Mesenchymal stem cell (in vitro differentiated cells and primary cell): ENCODE measurements at regions not wholly inside any gene's neighbourhood (a gene's known extent, or its start where the extent isn't known, plus 50 kb on each side); places are given as distances from the start of the nearest gene placed in this dataset.

Experiments used
- DNase-seq: peaks from one replicate; pipeline ENCODE4 v3.0.0-alpha.2; 2013
- H2AFZ ChIP-seq: one replicate; pipeline ENCODE4 v1.6.1; 2013; ENCODE audit warnings: low read depth, mild to moderate bottlenecking, control low read depth, inconsistent platforms, low read length, moderate library complexity
- H2AK5ac ChIP-seq: 2 replicates; pipeline ENCODE4 v1.6.1; 2013; ENCODE audit warnings: low read length, moderate library complexity, mild to moderate bottlenecking, inconsistent platforms; ENCODE audit not compliant: severe bottlenecking
- H2BK120ac ChIP-seq: one replicate; pipeline ENCODE4 v1.6.1; 2013; ENCODE audit warnings: low read depth, mild to moderate bottlenecking, inconsistent platforms, low read length, moderate library complexity
- H2BK12ac ChIP-seq, 2 experiments: one replicate each; pipeline ENCODE4 v1.6.1; 2013; ENCODE audit warnings: inconsistent platforms in 2 of 2, low read length in 2 of 2, mild to moderate bottlenecking in 2 of 2, moderate library complexity in 2 of 2, control low read depth in 1 of 2
- H2BK15ac ChIP-seq: one replicate; pipeline ENCODE4 v1.6.1; 2013; ENCODE audit warnings: mild to moderate bottlenecking, low read depth, inconsistent platforms; ENCODE audit not compliant: poor library complexity, severe bottlenecking
- H2BK5ac ChIP-seq: 2 replicates; pipeline ENCODE4 v1.6.1; 2013; ENCODE audit warnings: low read depth, mild to moderate bottlenecking, low read length, control low read depth, inconsistent platforms; ENCODE audit not compliant: poor library complexity, severe bottlenecking
- H3K14ac ChIP-seq, 2 experiments: one replicate each; pipeline ENCODE4 v1.6.1; 2013; ENCODE audit warnings: inconsistent platforms in 2 of 2, low read length in 2 of 2, control low read depth in 1 of 2, mild to moderate bottlenecking in 1 of 2, moderate library complexity in 1 of 2
- H3K18ac ChIP-seq, 2 experiments: one replicate each; pipeline ENCODE4 v1.6.1; 2013; ENCODE audit warnings: inconsistent platforms in 2 of 2, low read length in 2 of 2, control low read depth in 1 of 2, low read depth in 1 of 2, mild to moderate bottlenecking in 1 of 2
- H3K23ac ChIP-seq, 2 experiments: one replicate each; pipeline ENCODE4 v1.6.1; 2013; ENCODE audit warnings: inconsistent platforms in 2 of 2, low read length in 2 of 2, mild to moderate bottlenecking in 2 of 2, moderate library complexity in 2 of 2, control low read depth in 1 of 2
- H3K27ac ChIP-seq: 2 replicates; pipeline ENCODE4 v1.5.1; 2013; ENCODE audit warnings: mild to moderate bottlenecking, moderate library complexity, low read length, control low read depth, inconsistent platforms; ENCODE audit not compliant: poor library complexity, severe bottlenecking
- H3K27me3 ChIP-seq, 2 experiments: 2 replicates each; pipeline versions ENCODE4 v1.6.1 to v1.7.0; 2013; ENCODE audit warnings: low read length in 2 of 2, mild to moderate bottlenecking in 2 of 2, moderate library complexity in 2 of 2, control low read depth in 1 of 2, inconsistent platforms in 1 of 2; ENCODE audit not compliant: control insufficient read depth in 1 of 2, insufficient read depth in 1 of 2
- H3K36me3 ChIP-seq, 2 experiments: 2 replicates each; pipeline versions ENCODE4 v1.6.1 to v1.7.0; 2013; ENCODE audit warnings: low read length in 2 of 2, control low read depth in 1 of 2, inconsistent platforms in 1 of 2, low read depth in 1 of 2, mild to moderate bottlenecking in 1 of 2; ENCODE audit not compliant: insufficient read depth in 2 of 2, control insufficient read depth in 1 of 2
- H3K4ac ChIP-seq, 2 experiments: one replicate each; pipeline ENCODE4 v1.6.1; 2013; ENCODE audit warnings: inconsistent platforms in 2 of 2, low read length in 2 of 2, mild to moderate bottlenecking in 2 of 2, moderate library complexity in 2 of 2, control low read depth in 1 of 2, low read depth in 1 of 2
- H3K4me1 ChIP-seq: 2 replicates; pipeline ENCODE4 v1.6.1; 2013; ENCODE audit warnings: low read depth, low read length, control low read depth; ENCODE audit not compliant: control insufficient read depth, insufficient read depth
- H3K4me2 ChIP-seq: 2 replicates; pipeline ENCODE4 v1.6.1; 2013; ENCODE audit warnings: low read length, mild to moderate bottlenecking, inconsistent platforms; ENCODE audit not compliant: poor library complexity, severe bottlenecking
- H3K4me3 ChIP-seq, 2 experiments: 2 replicates each; pipeline versions ENCODE4 v1.5.1 to v1.7.0; 2013; ENCODE audit warnings: low read length in 2 of 2, mild to moderate bottlenecking in 2 of 2, control low read depth in 1 of 2, low read depth in 1 of 2; ENCODE audit not compliant: insufficient read depth in 1 of 2
- H3K79me1 ChIP-seq: replicated peaks from 2 replicates; pipeline ENCODE4 v1.6.1; 2013; ENCODE audit warnings: mild to moderate bottlenecking, control low read depth, low read length, inconsistent platforms; ENCODE audit not compliant: poor library complexity, severe bottlenecking
- H3K9ac ChIP-seq: 2 replicates; pipeline ENCODE4 v1.7.0; 2013; ENCODE audit warnings: mild to moderate bottlenecking, low read length, moderate library complexity
- H3K9me3 ChIP-seq: 2 replicates; pipeline ENCODE4 v1.7.0; 2013; ENCODE audit warnings: mild to moderate bottlenecking, low read length; ENCODE audit not compliant: control insufficient read depth
- H4K8ac ChIP-seq: one replicate; pipeline ENCODE4 v1.6.1; 2013; ENCODE audit warnings: inconsistent platforms, mild to moderate bottlenecking, low read length, moderate library complexity
- H4K91ac ChIP-seq: one replicate; pipeline ENCODE4 v1.6.1; 2013; ENCODE audit warnings: mild to moderate bottlenecking, low read length, inconsistent platforms
- WGBS: methylation state at CpG from one replicate; pipeline ENCODE4 v1.1.7; 2013; ENCODE audit warnings: mixed read lengths; 5-methylcytosine and 5-hydroxymethylcytosine counted together

DNA sequence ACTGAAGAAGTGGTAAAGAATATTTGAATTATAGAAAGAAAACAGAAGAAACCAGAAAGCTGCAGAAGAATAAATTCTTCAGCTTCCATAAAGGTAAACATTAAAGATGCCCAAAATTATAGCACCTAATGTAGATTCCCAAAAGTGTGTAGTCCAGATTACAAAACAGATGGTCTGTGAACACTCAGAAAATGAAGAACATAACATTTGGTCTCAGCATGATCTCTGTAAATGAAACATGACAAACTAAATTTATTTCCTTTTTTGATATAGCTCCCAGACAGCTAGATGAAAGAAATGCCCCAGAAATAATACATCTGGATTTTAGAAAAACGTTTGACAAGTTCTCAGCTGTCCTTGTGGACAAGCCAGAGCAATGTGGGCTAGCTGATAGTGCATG is 794.2 kb upstream of the NXPH2 start:
- H3K4me1 ChIP-seq = no peaks in the 10 kb centered on the region
- no peak overlapping the region for H3K4me2 ChIP-seq
- H3K23ac ChIP-seq = no peak overlapping the region
- no peak for DNase-seq
- no peak overlapping the region for H3K27ac ChIP-seq
- no peaks in the 10 kb centered on the region for H3K9me3 ChIP-seq
- H2BK15ac ChIP-seq = no peak overlapping the region
- H2BK12ac ChIP-seq = no peak overlapping the region
- no peak overlapping the region for H2AK5ac ChIP-seq
- H2BK5ac ChIP-seq = no peak overlapping the region
- H3K79me1 ChIP-seq = no peaks in the 10 kb centered on the region
- H3K9ac ChIP-seq = no peak overlapping the region
- no peak overlapping the region for H3K4me3 ChIP-seq
- H2AFZ ChIP-seq = no peak overlapping the region
- no peak overlapping the region for H4K91ac ChIP-seq
- H3K18ac ChIP-seq = no peak overlapping the region
- H4K8ac ChIP-seq = no peak overlapping the region
- H3K27me3 ChIP-seq = no peaks in the 10 kb centered on the region
- 0% methylated on average over 1 of the region's 1 CpG for WGBS
- no peak overlapping the region for H3K14ac ChIP-seq
- H2BK120ac ChIP-seq = no peak overlapping the region
- no peaks in the 10 kb centered on the region for H3K36me3 ChIP-seq
- no peak overlapping the region for H3K4ac ChIP-seq

DNA sequence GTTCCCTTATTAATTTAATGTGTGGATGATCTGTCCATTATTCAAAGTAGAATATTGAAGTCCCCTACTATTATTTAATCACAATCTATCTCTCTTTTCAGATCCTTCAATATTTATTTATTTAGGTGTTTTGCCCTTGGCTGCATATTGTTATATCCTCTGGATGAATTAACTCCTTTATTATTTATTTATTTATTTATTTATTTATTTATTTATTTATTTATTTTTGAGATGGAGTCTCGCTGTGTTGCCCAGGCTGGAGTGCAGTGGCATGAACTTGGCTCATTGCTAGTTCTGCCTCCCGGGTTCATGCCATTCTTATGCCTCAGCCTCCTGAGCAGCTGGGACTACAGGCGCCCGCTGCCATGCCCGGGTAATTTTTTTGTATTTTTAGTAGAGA is 776.6 kb upstream of the NXPH2 start:
- Histone ChIP-seq H3K9me3 (peaks cover 21% of the 10 kb centered on the region), H3K4me2 (no peak overlapping the region), H3K9ac (no peak overlapping the region), H3K27me3 (no peaks in the 10 kb centered on the region), H2BK5ac (no peak overlapping the region), H3K4me1 (no peaks in the 10 kb centered on the region), H2BK15ac (no peak overlapping the region), H3K23ac (no peak overlapping the region), H3K79me1 (no peaks in the 10 kb centered on the region), H3K4me3 (no peak overlapping the region), H2BK120ac (no peak overlapping the region), H3K36me3 (no peaks in the 10 kb centered on the region), H2AFZ (no peak overlapping the region), H3K27ac (no peak overlapping the region), H3K18ac (no peak overlapping the region), H2AK5ac (no peak overlapping the region), H3K14ac (no peak overlapping the region), H4K8ac (no peak overlapping the region), H4K91ac (no peak overlapping the region), H2BK12ac (no peak overlapping the region), H3K4ac (no peak overlapping the region)
- 94% methylated on average over 2 of the region's 5 CpGs for WGBS
- DNase-seq = no peak

DNA sequence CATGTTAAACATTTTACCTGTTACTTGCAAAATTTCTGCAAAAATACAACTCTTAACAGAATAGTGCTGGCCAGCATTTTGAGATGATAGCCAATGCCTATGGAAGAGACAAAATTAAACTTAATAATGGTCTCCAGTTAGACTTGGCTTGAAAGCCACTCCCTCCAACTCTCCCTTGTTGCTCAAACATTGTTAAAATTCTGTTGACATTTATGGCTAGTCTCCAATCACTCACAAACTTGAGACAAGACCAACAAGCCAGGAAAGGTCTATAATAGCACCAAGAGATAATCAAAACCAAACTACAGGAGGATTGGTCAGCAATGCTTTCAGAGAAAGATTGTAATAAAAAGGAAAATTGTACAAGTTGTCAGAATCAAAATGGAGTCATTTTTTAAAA is 770.7 kb upstream of the NXPH2 start:
- Histone ChIP-seq H3K27me3 (no peaks in the 10 kb centered on the region), H3K36me3 (no peaks in the 10 kb centered on the region)

DNA sequence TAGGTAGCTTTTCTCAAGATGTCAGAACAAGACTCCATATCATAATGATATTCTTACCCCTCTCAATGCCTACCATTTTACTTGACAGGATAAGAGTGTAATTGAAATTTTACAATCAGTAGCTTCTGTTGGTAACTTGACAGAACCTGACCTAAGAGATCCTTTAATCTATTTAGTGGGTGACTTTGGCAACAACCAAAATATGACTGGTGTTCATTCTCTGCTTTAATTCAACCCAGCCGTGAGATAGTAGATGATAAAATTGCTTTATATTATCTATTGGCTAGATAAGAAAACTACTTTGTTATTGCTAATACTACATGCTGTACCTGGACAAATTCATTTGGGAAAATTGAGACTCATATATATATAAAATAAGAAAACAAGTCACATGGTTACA is 770.2 kb upstream of the NXPH2 start:
- no CpG with 5 or more reads among the region's 1 CpG for WGBS
- Histone ChIP-seq H3K14ac (no peak overlapping the region), H4K91ac (no peak overlapping the region), H3K9ac (no peak overlapping the region), H3K4me1 (no peaks in the 10 kb centered on the region), H3K27ac (no peak overlapping the region), H2AFZ (no peak overlapping the region), H3K23ac (no peak overlapping the region), H2BK15ac (no peak overlapping the region), H3K36me3 (no peaks in the 10 kb centered on the region), H2BK5ac (no peak overlapping the region), H3K4me3 (no peak overlapping the region), H3K79me1 (no peaks in the 10 kb centered on the region), H3K18ac (no peak overlapping the region), H2BK120ac (no peak overlapping the region), H3K27me3 (no peaks in the 10 kb centered on the region), H2BK12ac (no peak overlapping the region), H3K4ac (no peak overlapping the region), H3K9me3 (peaks cover 2% of the 10 kb centered on the region), H3K4me2 (no peak overlapping the region), H4K8ac (no peak overlapping the region), H2AK5ac (no peak overlapping the region)
- no peak for DNase-seq

More for the DNA sequence above, 770.7 kb upstream of the NXPH2 start:
- H3K27ac ChIP-seq = no peak overlapping the region
- H2BK15ac ChIP-seq = no peak overlapping the region
- DNase-seq = no peak
- H4K8ac ChIP-seq = no peak overlapping the region
- no peaks in the 10 kb centered on the region for H3K4me1 ChIP-seq
- H3K4me2 ChIP-seq = no peak overlapping the region
- H2BK5ac ChIP-seq = no peak overlapping the region
- H4K91ac ChIP-seq = no peak overlapping the region
- H3K9ac ChIP-seq = no peak overlapping the region
- H3K9me3 ChIP-seq = peaks cover 2% of the 10 kb centered on the region
- H3K23ac ChIP-seq = no peak overlapping the region
- no peaks in the 10 kb centered on the region for H3K79me1 ChIP-seq
- H3K4ac ChIP-seq = no peak overlapping the region
- no peak overlapping the region for H2BK120ac ChIP-seq
- no peak overlapping the region for H3K4me3 ChIP-seq
- no peak overlapping the region for H3K18ac ChIP-seq
- H2BK12ac ChIP-seq = no peak overlapping the region
- H2AK5ac ChIP-seq = no peak overlapping the region
- H2AFZ ChIP-seq = no peak overlapping the region
- no peak overlapping the region for H3K14ac ChIP-seq
